Osteoblast (primary cell): ENCODE measurements at regions not wholly inside any gene's neighbourhood (a gene's known extent, or its start where the extent isn't known, plus 50 kb on each side); places are given as distances from the start of the nearest gene placed in this dataset.

ENCODE experiments used
- DNase-seq: peaks from one replicate; pipeline ENCODE4 v3.0.0; 2011; ENCODE audit warnings: low spot score, mixed read lengths; ENCODE audit not compliant: insufficient read length; ENCODE audit errors: missing footprints
- H2AFZ ChIP-seq: 2 replicates; pipeline ENCODE4 v1.6.0; 2011; ENCODE audit warnings: mild to moderate bottlenecking, low read length
- H3K27ac ChIP-seq: 2 replicates; pipeline ENCODE4 v1.5.1; 2011; ENCODE audit warnings: mild to moderate bottlenecking, low read depth, low read length, moderate library complexity
- H3K27me3 ChIP-seq: 2 replicates; pipeline ENCODE4 v1.6.0; 2012; ENCODE audit warnings: mild to moderate bottlenecking, control low read depth, inconsistent platforms, low read length, moderate library complexity; ENCODE audit not compliant: insufficient read depth
- H3K36me3 ChIP-seq: 2 replicates; pipeline ENCODE4 v1.5.1; 2011; ENCODE audit warnings: mild to moderate bottlenecking, low read length, control low read depth, moderate library complexity; ENCODE audit not compliant: insufficient read depth
- H3K4me1 ChIP-seq: 2 replicates; pipeline ENCODE4 v1.5.1; 2011; ENCODE audit warnings: mild to moderate bottlenecking, low read length, control low read depth, moderate library complexity; ENCODE audit not compliant: insufficient read depth
- H3K4me2 ChIP-seq: 2 replicates; pipeline ENCODE4 v1.6.0; 2011; ENCODE audit warnings: mild to moderate bottlenecking, low read length; ENCODE audit not compliant: insufficient read depth
- H3K4me3 ChIP-seq: fragments of 200-600 bp; sonication (generic); 3 replicates; pipeline ENCODE4 v1.5.1; 2012; ENCODE audit warnings: mild to moderate bottlenecking, low read length, inconsistent platforms; ENCODE audit not compliant: insufficient read depth
- H3K79me2 ChIP-seq: 2 replicates; pipeline ENCODE4 v1.6.0; 2012; ENCODE audit warnings: mild to moderate bottlenecking, low read length, control low read depth, inconsistent platforms; ENCODE audit not compliant: insufficient read depth
- H3K9me3 ChIP-seq: 2 replicates; pipeline ENCODE4 v1.5.1; 2011; ENCODE audit warnings: low read depth, low read length, control low read depth
- H4K20me1 ChIP-seq: 2 replicates; pipeline ENCODE4 v1.6.0; 2012; ENCODE audit warnings: mild to moderate bottlenecking, low read length, control low read depth; ENCODE audit not compliant: insufficient read depth
- CTCF ChIP-seq: IDR thresholded peaks from 2 replicates; pipeline ENCODE4 v1.5.1; 2011; ENCODE audit warnings: mild to moderate bottlenecking, low read depth, low read length, moderate library complexity; ENCODE audit errors: extremely low read depth

GRCh38 chr6:156525541-156525940 lies 251.6 kb upstream of the ARID1B start:
- Histone ChIP-seq H3K79me2 (no peaks in the 10 kb centered on the region), H3K27ac (no peak overlapping the region), H3K9me3 (no peaks in the 10 kb centered on the region), H4K20me1 (no peaks in the 10 kb centered on the region), H2AFZ (no peak overlapping the region), H3K4me3 (no peak overlapping the region), H3K36me3 (no peaks in the 10 kb centered on the region), H3K4me2 (no peak overlapping the region), H3K4me1 (no peaks in the 10 kb centered on the region), H3K27me3 (no peaks in the 10 kb centered on the region)
- DNase-seq: no peak
- no peak for TF ChIP-seq CTCF

- no peak for DNase-seq
- no peaks in the 10 kb centered on the region for H3K27me3 ChIP-seq
- H3K9me3 ChIP-seq: no peaks in the 10 kb centered on the region
- no peak overlapping the region for H3K4me3 ChIP-seq
- no peak overlapping the region for H2AFZ ChIP-seq
- H3K4me1 ChIP-seq: no peaks in the 10 kb centered on the region
- H3K4me2 ChIP-seq: no peak overlapping the region
- no peaks in the 10 kb centered on the region for H4K20me1 ChIP-seq
- no peaks in the 10 kb centered on the region for H3K79me2 ChIP-seq
- no peak for TF ChIP-seq CTCF
- no peaks in the 10 kb centered on the region for H3K36me3 ChIP-seq
- H3K27ac ChIP-seq: no peak overlapping the region
Measured at GRCh38 chr6:156519940-156520339, 257.2 kb upstream of the ARID1B start.

GRCh38 chr6:156517088-156517487 lies 260.1 kb upstream of the ARID1B start:
- no peak for TF ChIP-seq CTCF
- Histone ChIP-seq H3K79me2 (no peaks in the 10 kb centered on the region), H3K36me3 (no peaks in the 10 kb centered on the region), H3K4me2 (no peak overlapping the region), H3K27me3 (no peaks in the 10 kb centered on the region), H3K27ac (no peak overlapping the region), H3K4me3 (no peak overlapping the region), H4K20me1 (no peaks in the 10 kb centered on the region), H2AFZ (no peak overlapping the region), H3K9me3 (no peaks in the 10 kb centered on the region), H3K4me1 (no peaks in the 10 kb centered on the region)
- no peak for DNase-seq

- Histone ChIP-seq H3K9me3 (no peaks in the 10 kb centered on the region), H2AFZ (no peak overlapping the region), H4K20me1 (no peaks in the 10 kb centered on the region), H3K79me2 (no peaks in the 10 kb centered on the region), H3K27me3 (no peaks in the 10 kb centered on the region), H3K4me3 (no peak overlapping the region), H3K4me1 (no peaks in the 10 kb centered on the region), H3K4me2 (no peak overlapping the region), H3K27ac (no peak overlapping the region), H3K36me3 (no peaks in the 10 kb centered on the region)
- DNase-seq: no peak
- TF ChIP-seq CTCF: no peak
Measured at GRCh38 chr6:156515242-156515641, 261.9 kb upstream of the ARID1B start.
